AG09309 (cell line): ENCODE measurements at regions not wholly inside any gene's neighbourhood (a gene's known extent, or its start where the extent isn't known, plus 50 kb on each side); places are given as distances from the start of the nearest gene placed in this dataset.

Experiments
- DNase-seq: peaks from one replicate; pipeline ENCODE4 v3.0.0-alpha.2; 2010; ENCODE audit warnings: low read depth
- H3K4me3 ChIP-seq: 2 replicates; pipeline ENCODE4 v1.5.1; 2011; ENCODE audit warnings: mild to moderate bottlenecking, low read depth, low read length, moderate library complexity; ENCODE audit not compliant: control insufficient read depth
- TF ChIP-seq, protein P1 (sequence below): IDR thresholded peaks from 2 replicates; pipeline ENCODE4 v1.5.1; 2011; ENCODE audit warnings: mild to moderate bottlenecking, low read depth, low read length, inconsistent platforms; ENCODE audit not compliant: insufficient read depth, control insufficient read depth; ENCODE audit errors: missing control alignments

DNA sequence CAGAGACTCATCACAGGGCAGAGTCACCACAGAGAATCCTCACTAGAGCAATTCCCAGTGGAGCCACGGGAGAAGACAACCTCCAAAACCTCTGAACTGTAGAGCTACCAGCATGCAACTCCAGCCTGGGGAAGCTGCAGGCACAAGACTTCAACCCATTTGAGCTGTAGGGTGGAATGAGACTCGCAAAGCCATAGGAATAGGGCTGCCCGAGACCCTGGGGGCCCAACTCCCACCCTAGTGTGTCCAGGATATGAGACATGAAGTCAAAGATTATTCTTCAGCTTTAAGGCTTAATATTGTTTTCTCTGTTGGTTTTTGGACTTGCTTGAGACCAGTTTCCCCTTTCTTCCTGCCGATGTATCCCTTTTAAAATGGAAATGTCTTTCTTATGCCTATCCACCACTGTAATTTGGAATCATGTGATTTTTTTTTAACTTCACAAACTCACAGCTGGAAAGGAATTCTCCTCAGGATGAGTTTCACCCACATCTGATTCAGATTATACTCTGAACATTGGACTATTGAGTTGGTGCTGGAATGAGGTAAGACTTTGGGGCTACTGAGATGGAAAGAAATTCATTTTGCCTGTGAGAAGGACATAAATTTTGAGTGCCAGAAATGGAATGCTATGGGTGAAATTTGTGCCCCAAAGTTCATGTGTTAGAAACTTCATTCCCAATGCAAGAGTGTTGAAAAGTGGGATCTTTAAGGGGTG lies 59.6 kb upstream of the ST6GALNAC5 start:
- TF ChIP-seq, protein P1, sequence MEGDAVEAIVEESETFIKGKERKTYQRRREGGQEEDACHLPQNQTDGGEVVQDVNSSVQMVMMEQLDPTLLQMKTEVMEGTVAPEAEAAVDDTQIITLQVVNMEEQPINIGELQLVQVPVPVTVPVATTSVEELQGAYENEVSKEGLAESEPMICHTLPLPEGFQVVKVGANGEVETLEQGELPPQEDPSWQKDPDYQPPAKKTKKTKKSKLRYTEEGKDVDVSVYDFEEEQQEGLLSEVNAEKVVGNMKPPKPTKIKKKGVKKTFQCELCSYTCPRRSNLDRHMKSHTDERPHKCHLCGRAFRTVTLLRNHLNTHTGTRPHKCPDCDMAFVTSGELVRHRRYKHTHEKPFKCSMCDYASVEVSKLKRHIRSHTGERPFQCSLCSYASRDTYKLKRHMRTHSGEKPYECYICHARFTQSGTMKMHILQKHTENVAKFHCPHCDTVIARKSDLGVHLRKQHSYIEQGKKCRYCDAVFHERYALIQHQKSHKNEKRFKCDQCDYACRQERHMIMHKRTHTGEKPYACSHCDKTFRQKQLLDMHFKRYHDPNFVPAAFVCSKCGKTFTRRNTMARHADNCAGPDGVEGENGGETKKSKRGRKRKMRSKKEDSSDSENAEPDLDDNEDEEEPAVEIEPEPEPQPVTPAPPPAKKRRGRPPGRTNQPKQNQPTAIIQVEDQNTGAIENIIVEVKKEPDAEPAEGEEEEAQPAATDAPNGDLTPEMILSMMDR: no peak
- no peak overlapping the region for H3K4me3 ChIP-seq
- DNase-seq: no peak
